ENCODE measurements at regions not wholly inside any gene's neighbourhood (a gene's known extent, or its start where the extent isn't known, plus 50 kb on each side); places are given as distances from the start of the nearest gene placed in this dataset.

DNA sequence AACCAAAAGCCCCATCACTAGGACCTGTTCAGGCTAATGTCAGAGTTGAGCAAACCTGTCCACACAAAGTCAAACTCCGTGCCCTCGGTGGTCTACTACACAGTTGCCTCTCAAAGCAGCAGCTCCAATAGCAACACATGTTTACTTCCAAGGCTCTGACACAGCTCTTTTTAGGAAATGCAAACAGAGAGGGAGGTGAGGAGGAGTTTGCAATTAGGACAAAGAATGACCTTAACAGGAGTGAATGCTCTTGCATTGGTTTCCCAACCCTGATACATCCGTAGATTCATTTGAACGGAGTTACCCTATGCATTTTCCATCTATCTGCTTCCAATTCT is 64.8 kb upstream of the GOLGA8B start:
- no peak for TF ChIP-seq GATA2 (IDR thresholded peaks at IDR 0.05; ENCODE audit: low read depth, low read length)
- TF ChIP-seq GATA3 (IDR thresholded peaks at IDR 0.05; ENCODE audit: low read depth, low read length) = no peak
